ENCODE measurements at regions not wholly inside any gene's neighbourhood (a gene's known extent, or its start where the extent isn't known, plus 50 kb on each side); places are given as distances from the start of the nearest gene placed in this dataset.

DNA sequence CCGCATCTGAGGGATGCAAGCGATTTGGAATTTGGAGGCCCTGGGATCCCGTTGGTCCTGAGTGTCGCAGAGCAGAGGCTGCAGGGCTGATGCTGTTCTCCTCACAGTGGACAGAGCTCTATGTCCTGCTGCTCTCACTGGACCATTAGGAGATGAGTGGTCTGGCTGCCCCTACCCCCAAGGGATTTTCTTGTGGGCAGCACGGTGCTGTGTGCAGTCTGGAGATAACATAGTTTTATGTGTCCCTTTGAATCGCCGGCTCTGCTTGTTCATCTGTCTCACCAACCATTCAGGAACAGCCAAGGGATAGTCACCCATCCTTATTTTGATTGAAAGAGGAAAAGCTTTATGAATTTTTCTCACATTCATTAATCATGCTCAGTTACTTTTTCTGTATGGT, 49.9 kb downstream of the CHRM3 start:
- no peak for DNase-seq

DNA sequence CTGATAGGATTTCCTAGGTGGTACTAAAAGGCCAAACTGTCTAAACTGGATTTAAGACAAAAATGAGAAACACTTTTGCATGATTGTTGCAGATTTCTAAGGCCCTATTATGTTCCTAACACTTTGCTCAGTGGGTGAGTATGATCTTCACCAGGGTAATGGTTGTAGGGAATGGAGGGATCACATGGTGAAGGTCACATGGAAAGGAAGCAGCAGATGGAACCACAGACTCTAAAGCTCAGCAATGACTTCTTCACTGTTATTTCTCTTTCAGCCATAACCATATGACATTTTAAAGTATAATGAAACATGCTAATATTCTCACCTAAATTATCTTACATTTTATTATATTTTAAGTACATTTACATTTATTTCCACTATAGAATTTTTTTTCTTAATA, 51.5 kb downstream of the CHRM3 start:
- no peak for DNase-seq

DNA sequence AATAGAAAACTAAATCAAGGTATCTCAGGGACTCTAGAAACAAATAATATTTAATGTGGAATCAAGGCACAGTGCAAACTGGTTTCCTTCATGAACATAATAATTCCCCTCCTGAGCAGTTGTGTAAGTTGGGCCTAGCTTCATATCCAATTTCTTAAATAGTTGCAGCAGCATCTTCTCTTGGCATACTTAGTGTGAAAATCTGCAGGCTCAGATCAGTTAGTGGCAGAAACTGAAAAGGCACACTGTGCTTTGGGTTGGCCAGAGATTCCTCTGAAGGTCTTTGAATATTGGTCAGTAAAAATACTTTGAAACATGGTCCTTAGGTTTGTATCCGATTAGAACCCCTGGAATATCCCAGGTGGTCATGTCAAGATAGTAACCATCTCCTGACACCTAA, 52.5 kb downstream of the CHRM3 start:
- no peak for DNase-seq

DNA sequence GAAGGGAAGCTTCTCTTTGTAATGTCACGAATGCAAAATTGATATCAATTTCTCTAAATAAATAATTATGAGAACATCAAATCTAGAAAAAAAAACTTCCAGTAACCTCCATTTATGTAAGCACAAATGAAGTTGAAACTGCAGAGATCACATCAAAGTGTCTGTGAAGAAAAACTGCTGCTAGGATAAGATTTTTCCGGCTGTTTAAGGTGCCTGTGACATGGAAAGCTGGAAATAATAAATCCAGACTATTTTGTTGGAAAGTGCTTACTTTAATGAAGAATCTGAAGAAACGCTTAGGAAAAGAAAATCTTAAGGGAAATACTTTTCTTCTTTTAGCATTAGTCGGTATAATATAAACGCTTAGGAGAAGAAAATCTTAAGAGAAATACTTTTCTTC, 57.0 kb downstream of the CHRM3 start:
- no peak for DNase-seq

DNA sequence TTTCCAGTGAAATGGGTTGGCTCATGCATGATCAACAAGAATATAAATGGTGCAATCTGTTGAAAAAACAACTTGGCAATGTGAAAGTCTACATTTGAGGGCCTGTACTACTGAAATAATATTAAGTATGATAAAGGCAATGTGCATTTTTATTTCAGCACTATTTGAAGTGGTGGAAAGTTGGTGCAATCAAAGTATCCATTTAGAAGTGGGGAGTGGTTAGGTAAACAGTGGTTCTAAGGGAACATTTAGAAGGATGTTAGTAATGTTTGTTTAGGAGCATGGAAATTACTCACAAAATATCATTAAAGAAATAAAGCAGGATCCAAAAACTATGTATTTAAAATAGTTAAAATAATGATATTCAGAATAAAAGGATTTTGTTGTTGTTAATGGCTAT, 60.2 kb downstream of the CHRM3 start:
- DNase-seq: no peak

DNA sequence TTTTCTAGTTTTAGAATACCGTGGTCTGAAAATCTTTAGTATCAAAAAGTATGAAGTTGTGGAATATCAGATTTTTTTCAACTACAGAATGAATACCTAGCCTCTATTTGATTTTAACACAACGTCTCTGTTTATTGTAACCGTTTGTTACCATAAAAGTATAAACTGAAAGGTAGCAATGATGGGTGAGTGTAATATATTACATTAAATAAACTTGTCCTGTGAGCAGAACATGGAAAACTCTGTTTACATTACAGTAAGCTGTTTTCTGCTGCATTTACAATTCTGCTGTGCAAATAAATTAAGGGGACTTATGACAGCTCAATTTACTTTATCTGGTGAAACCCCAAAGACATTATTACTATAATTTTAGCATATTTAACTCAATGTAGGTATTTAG, 62.5 kb downstream of the CHRM3 start:
- no peak for DNase-seq

DNA sequence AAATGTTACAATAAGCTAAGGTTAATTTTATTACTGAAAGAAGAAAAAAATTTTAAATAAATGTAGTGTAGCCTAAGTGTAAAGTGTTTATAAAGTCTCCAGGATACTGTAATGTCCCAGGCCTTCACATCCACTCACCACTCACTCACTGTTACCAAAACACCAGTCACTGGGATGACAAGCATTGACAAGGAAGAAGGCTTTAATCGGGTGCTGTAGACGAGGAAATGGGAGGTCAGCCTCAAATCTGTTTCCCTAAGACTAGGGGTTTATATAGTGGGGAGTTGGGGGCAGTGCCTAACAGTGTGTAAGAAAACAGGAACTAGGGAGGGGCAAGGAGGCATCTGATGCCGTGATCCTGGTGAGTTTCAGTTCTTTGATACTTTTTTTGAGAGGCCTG, 69.4 kb downstream of the CHRM3 start:
- no peak for DNase-seq

DNA sequence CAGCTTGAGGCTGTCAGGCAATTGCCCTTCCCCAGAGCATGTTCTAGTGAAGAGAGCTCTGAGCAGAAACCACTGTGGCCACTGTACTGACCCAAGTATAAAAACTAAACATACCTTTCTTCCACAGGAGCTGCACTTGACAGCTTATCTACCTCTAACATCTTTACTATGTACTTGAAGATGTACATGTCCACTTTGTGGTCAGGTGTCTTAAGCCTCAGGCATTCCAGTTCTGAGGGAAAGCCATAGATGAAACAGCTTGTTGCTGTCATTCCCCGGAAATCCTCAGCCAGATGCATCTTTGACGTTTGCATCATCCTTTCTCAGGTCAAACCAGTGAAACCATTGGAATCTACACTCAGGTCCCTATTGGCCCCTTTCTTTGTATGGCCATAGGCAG, 70.4 kb downstream of the CHRM3 start:
- no peak for DNase-seq

DNA sequence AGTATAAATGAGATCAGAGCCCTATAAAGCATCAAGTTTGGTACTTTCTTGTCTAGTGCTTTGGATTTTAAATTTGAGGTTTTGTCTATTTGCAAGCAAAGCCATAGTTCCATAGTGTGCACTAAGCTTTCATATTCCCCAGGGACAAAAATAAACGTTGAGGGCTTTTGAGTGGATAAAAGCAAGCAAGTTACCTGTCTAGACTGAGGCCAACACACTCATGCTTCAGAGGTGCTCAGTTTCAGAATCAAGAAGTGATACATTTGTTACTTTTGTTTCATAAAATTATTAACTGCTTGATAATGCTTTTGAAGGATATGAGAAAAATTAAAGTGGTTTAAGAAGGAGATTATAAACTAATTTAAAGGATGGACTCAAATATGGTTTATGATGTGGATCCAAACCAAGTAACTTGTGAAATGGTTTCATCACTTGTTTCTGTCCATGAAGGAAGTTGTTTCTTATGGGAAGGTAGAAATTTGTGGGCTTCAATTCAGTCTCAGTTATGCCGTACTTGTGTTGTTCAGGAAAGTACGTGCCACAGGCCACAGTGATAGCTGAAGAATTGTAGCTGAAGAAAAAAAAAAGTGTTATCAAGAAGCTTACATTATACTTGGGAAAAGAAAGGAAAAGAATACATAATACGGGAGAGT, 71.2 kb downstream of the CHRM3 start:
- DNase-seq: no peak

DNA sequence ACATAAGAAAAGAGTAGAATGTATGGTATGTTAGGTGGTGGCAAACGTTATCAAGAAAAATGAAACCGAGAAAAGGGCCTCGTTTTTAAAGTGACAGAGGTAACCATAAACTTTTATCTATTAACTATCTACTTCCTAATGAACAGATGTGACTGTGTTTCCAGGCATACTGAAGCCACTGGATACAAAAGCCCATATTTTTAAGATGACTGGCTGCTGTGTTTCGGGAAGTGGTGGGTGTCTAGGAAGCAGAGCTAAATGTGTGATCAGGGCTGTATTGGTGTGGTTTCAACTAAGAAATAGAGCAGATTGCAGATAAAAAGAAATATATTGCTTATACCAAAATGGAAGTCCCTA, 71.8 kb downstream of the CHRM3 start:
- no peak for DNase-seq

DNA sequence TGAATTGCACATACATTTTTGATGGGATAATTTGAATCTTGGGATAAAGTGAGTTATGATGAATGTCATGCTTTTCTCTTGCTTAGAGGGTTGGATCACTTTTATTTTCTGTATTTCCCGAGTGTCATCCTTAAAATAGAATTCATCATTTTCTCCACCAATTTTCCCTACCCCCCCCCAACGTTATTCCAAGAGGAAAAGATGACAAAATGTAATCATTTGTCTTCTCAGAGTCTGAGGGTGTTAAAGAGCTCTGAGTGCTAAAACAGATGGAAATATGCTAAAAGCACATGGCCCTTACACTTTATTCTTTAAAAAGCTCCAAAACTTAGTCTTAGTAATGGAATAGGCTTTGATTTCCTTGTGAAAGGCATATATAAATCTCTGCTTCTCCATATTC, 81.4 kb downstream of the CHRM3 start:
- DNase-seq: no peak

DNA sequence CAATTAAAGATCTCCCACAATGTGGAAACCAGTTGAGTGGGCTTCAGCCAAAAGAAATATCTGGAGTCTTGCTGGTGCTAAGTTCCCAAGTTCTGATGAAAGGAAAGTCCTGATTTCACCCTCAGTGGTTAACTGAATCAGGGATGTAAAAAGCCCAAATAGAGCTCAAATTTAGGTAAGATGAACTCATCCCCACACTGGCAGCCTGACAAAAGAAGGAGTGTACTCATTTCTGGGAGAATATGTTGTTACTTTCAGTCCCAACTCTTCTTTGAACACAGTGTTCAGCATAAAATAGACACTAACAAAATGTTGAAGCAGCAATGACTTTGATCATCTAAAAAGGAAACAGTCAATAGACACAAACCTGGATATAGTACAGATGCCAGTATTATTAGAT, 91.7 kb downstream of the CHRM3 start:
- DNase-seq: no peak

DNA sequence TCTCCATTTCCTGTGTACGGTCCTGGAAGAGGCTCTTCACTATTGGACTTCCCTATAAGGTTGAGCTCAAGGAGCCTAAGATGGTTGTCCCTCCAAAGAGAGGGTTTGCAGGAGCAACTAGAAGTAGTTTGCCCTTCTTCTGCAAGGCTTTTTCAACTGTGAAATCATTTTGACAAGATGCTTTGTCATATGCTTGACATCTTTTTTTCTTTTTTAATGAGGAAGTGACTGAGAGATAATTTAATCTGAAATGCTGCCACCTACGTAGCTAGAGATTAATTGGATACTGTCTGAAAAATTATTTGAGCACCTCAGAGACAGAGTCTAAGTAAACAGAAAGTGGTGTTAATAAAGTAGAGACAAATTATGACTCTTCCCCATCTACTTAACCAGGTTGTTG, 97.0 kb downstream of the CHRM3 start:
- DNase-seq: no peak

DNA sequence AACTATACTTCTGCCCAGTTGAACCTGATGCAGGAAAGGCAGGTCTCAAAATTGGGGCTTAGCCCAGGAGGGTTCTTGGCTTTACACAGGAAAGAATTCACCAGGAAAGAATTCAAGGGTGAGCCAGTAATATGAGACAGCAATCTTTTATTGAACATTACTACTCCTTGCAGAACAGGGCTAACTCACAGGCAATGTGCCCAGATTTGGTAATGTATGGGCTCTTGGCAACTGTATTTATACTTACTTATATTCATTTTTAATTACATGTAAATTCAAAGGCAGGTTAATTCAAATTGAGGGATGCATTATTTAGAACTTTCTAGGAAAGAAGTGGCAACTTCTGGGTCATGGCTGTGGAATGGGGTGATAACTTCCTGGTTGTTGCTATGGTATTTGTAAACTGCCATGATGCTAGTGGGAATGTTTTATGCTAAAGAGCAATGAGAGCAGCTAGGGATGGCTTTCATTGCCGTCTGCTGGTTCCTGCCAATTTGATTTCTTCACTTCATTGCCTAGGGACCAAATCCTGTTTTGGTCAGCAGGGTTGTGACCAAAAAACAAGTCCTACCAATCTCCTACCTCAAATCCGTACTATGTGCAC, 107.5 kb downstream of the CHRM3 start:
- no peak for DNase-seq

DNA sequence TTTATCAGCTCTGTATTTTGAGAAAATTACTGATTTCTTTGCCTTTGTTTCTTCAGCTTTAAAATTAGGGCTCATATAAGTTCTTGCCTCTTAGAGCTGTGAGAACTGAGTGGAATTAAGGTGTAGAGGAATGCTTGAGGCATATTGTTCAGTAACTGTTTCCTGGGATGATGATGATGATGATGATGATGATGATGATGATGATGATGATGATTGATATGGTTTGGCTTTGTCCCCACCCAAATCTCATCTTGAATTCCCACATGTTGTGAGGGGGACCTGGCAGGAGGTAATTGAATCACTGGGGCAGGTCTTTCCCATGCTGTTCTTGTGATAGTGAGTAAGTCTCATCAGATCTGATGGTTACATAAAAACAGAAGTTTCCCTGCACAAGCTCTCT, 118.7 kb downstream of the CHRM3 start:
- no peak for DNase-seq

DNA sequence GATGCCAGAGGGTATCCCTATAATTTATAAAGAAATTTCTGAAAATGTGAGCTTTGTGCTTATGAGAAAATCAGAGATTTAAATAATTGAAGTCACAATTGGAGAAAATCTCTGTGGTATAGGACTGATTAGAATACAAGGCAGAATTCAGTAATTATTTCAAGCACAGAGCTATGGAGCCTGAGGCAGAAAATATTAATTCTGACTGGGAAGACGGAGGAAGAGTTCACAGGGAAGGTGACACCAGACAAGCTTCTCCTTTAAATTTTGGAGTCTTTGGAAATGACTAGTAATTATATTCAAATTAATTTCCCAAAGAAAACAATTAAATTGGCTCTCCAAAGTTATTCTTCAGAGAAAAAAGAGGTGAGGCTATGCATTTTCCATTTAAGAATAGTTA, 121.5 kb downstream of the CHRM3 start:
- DNase-seq: no peak

DNA sequence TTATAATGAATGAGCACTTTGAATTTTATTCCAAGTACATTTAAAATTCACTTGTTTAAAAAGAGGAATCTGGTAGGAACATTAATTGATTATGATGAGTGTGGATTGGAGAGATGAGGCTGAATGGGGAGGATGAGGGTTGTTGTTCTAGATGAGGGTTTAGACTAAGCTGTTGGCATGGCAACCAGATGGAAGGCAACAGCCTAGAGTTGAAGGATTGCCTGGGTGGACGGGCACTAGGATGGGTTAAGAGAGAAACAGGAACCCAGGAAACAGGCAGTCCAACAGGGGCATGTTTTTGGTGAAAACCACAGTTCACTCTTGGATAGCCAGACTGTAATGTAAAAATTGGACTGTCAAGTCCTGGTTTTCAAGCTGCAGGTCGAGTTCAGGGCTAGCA, 125.5 kb downstream of the CHRM3 start:
- DNase-seq: no peak

DNA sequence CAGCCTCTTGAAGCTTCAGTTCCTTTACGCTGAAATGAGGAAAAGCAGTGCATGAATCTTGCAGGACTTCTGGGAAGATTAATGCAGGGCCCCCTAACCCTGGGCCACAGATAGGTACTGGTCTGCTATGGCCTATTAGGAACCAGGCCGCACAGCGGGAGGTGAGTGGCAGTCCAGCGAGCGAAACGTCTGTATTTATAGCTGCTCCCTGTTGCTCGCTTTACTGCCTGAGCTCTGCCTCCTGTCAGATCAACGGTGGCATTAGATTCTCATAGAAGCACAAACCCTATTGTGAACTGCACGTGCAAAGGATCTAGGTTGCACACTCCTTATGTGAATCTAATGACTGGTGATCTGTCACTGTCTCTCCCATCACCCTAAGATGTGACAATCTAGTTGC, 130.2 kb downstream of the CHRM3 start:
- DNase-seq: no peak

DNA sequence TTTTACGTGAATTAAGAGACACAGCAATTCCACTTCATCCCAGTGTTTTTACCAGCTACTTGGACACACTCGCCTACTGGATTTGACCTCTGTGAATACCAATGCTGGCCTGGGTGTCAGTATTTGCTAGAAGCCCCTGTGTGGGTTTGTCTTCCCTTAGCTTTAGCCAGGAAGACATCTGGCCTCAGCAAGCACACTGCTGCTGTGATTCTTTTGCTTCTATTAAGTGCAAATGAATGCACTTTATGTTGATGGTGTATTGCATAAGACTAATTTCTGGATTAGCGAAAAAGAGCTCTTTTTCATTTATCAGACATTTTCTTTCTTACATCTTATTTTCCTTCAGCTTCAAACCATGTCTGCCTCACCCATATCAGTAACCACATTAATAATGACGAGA, 140.0 kb downstream of the CHRM3 start:
- DNase-seq: no peak

DNA sequence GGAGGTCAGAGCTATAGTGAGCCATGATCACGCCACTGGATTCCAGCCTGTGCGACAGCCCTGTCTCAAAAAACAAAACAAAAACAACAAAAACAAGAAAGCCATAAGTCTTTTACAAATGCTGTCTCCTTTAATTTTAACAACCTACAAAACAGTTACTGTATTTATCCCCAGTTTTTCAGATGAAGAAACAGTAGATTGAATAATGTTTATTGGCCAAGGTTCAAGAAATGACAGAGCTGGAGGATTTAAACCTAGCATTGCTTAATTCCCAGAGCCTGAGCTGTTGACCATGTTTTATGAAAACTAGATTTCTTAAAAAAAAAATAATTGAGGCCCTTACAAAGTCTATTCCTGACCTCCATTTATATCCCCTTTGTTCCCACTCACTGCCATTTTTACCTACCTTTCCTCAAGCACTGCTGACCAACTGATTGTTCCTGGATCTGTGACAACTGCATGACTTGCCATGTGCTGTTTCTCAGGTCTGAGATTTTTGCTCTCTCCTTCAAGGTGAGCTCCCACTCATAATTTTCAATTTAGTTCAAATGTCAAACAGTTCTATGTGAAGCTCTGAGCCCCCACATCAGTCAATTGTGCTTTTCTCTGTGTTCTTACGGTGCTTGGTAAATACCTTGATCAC, 140.8 kb downstream of the CHRM3 start:
- no peak for DNase-seq

DNA sequence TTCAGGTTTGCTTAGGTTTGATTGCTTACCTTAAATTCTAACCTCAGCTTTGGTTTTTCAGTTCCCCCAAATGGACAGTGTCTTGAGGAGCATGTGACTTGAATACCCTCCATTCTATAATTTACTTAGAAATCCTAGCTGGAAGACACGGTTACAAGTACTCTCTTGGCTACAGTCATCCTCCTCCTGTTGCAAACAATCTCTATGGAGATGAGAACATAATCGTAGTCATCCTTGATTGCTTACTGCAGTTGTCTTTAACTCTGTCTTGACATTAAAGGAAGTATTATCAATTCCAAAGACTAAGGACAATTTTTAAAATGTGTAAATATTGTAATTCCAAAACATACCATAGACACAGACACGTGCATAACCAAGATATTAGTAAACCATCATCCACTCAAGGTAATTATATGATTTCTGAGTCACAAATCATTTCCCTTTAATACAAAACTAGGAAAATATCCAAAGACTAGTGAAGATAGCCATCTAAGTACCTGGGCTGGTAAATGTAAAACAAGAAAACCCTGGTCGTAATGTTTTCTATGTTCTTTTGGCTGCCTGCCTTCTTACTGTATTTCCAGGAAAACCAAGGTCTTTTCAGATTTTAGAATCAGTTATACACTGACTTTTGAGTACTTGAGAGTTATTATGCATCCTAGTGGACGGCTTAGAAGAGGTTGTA, 149.9 kb downstream of the CHRM3 start:
- DNase-seq: no peak

DNA sequence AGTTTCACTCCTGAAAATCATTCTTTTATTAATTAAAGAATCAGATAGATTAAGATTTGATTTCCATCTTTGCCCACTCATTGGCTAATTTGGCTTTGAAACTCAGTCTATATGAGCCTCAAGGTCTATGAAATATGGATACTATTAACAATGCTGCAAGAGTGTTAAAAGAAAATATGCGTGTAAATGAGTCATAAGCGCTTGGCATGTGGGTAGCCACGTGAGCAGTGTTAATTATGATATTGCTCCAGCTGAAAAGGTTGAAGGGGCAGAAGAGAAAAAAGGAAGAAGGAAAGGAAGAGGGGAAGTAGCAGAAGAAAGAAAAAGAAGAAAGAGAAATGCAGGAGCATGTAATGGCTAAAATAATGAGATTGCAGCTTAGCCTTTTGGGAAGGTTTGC, 151.4 kb downstream of the CHRM3 start:
- no peak for DNase-seq

DNA sequence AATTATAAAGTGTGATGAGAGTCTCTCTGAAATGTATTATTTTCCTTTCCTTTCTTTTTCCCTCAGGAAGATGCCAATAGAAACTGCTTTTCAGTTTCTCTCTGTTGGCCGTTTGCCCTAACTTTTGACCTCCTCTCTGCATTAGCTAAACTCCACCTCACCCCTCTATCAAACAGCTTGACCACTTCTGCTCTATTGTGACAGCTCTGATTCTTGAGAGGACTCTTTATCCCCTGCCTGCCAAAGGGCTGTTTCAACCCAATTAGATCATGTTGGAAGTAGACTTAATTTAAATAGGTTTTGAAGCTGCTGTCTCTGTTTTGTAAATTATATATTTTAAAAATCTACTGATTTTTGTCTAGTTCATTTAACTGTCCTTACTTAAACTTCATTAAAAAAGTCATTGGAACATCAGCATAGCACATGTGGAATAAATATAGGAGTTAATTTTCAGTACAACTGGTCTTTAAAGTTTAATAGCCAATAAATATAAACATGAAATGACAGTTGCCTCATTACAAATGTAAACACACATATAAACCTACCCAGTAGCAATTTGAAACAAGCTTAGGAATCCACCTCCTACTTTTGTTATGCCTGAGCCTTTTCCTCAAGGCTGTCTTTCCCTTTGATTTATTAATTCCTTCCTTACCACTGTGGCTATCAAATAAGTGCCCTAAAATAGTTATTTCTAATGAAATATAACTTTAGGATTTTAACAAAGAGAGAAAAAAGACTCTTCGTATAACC, 152.0 kb downstream of the CHRM3 start:
- DNase-seq: no peak

DNA sequence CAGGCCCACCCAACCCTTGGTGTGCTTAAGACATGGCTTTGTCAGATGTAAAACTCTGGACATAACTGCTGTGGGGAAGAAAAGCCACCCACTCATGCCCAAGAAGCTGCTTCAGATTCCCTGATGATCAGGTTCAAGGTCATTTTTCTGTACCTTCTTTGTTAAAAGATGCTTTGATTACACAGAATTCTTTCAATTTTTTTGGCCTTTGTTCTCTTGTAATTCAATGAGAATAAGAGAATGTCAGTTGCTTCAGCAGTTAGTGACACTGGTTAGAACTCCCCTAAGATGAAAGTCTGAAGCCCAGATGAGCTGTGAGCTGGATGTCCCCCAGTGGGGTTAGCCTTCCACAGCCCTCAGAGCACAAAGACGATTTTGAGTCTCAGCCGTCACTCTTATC, 152.7 kb downstream of the CHRM3 start:
- DNase-seq: no peak
